HEK293 (cell line): ENCODE measurements at regions not wholly inside any gene's neighbourhood (a gene's known extent, or its start where the extent isn't known, plus 50 kb on each side); places are given as distances from the start of the nearest gene placed in this dataset.

Experiments used
- CTCF ChIP-seq: fragments of 450-650 bp; formaldehyde crosslinking; IDR thresholded peaks from 2 replicates; pipeline ENCODE4 v1.5.1; 2016; ENCODE audit warnings: missing biosample characterization, missing genetic modification characterization
- ZFP37 ChIP-seq: fragments of 450-650 bp; formaldehyde crosslinking; IDR thresholded peaks from 2 replicates; pipeline ENCODE4 v1.5.1; 2016; ENCODE audit warnings: missing biosample characterization, missing genetic modification characterization

GRCh38 chr9:38286766-38287165 lies 105.7 kb upstream of the ALDH1B1 start:
- TF ChIP-seq CTCF (tag by site-specific recombination) (no peak), ZFP37 (no peak)
